Kidney epithelial cell (primary cell): ENCODE measurements at regions not wholly inside any gene's neighbourhood (a gene's known extent, or its start where the extent isn't known, plus 50 kb on each side); places are given as distances from the start of the nearest gene placed in this dataset.

Experiments
- DNase-seq: peaks from one replicate; pipeline ENCODE4 v3.0.0-alpha.2; 2010; ENCODE audit warnings: low read depth
- H3K27me3 ChIP-seq: 2 replicates; pipeline ENCODE4 v1.6.0; 2011; ENCODE audit warnings: low read length; ENCODE audit not compliant: control insufficient read depth, insufficient read depth
- H3K36me3 ChIP-seq: 2 replicates; pipeline ENCODE4 v1.5.1; 2011; ENCODE audit warnings: low read length; ENCODE audit not compliant: control insufficient read depth, insufficient read depth
- H3K4me3 ChIP-seq: 2 replicates; pipeline ENCODE4 v1.5.1; 2011; ENCODE audit warnings: low read depth, mild to moderate bottlenecking, control low read depth, low read length
- CTCF ChIP-seq: IDR thresholded peaks from 2 replicates; pipeline ENCODE4 v1.5.1; 2011; ENCODE audit warnings: mild to moderate bottlenecking, moderate library complexity, low read length, control low read depth, inconsistent platforms; ENCODE audit not compliant: insufficient read depth, poor library complexity, severe bottlenecking

- DNase-seq: no peak
- Histone ChIP-seq H3K4me3 (no peak overlapping the region), H3K27me3 (no peaks in the 10 kb centered on the region), H3K36me3 (no peaks in the 10 kb centered on the region)
- no peak for TF ChIP-seq CTCF
Measured at GRCh38 chr3:177730814-177731213, 533.5 kb upstream of the TBL1XR1 start.

GRCh38 chr3:177731644-177732268, 534.5 kb upstream of the TBL1XR1 start:
- H3K4me3 ChIP-seq: no peak overlapping the region
- DNase-seq: no peak
- H3K36me3 ChIP-seq: no peaks in the 10 kb centered on the region
- no peaks in the 10 kb centered on the region for H3K27me3 ChIP-seq
- no peak for TF ChIP-seq CTCF

- DNase-seq: no peak
- H3K27me3 ChIP-seq: no peaks in the 10 kb centered on the region
- H3K36me3 ChIP-seq: no peaks in the 10 kb centered on the region
- no peak for TF ChIP-seq CTCF
- H3K4me3 ChIP-seq: no peak overlapping the region
Measured at GRCh38 chr3:177733233-177733632, 536.0 kb upstream of the TBL1XR1 start.

- DNase-seq: no peak
- Histone ChIP-seq H3K4me3 (no peak overlapping the region), H3K36me3 (no peaks in the 10 kb centered on the region), H3K27me3 (no peaks in the 10 kb centered on the region)
- TF ChIP-seq CTCF: no peak
Measured at GRCh38 chr3:177733936-177734335, 536.7 kb upstream of the TBL1XR1 start.

GRCh38 chr3:177735431-177735830, 538.1 kb upstream of the TBL1XR1 start:
- Histone ChIP-seq H3K27me3 (no peaks in the 10 kb centered on the region), H3K36me3 (no peaks in the 10 kb centered on the region), H3K4me3 (no peak overlapping the region)
- no peak for TF ChIP-seq CTCF
- no peak for DNase-seq

GRCh38 chr3:177739461-177739860, 542.2 kb upstream of the TBL1XR1 start:
- TF ChIP-seq CTCF: no peak
- no peak for DNase-seq
- no peaks in the 10 kb centered on the region for H3K27me3 ChIP-seq
- no peak overlapping the region for H3K4me3 ChIP-seq
- H3K36me3 ChIP-seq: no peaks in the 10 kb centered on the region
